Fibroblast of lung (primary cell): ENCODE measurements at regions not wholly inside any gene's neighbourhood (a gene's known extent, or its start where the extent isn't known, plus 50 kb on each side); places are given as distances from the start of the nearest gene placed in this dataset.
A peak's percentile ranks its signal among the peaks of the same experiment; 100 is the strongest.

ENCODE experiments used
- DNase-seq, 2 donors: peaks; one replicate each; pipeline versions ENCODE4 v3.0.0 to v3.0.0-alpha.2; 2010; ENCODE audit warnings: low read depth in 2 of 2
- H2AFZ ChIP-seq: 2 replicates; pipeline ENCODE4 v1.5.1; 2012; ENCODE audit warnings: low read length, control low read depth, inconsistent platforms
- H3K27ac ChIP-seq: 2 replicates; pipeline ENCODE4 v1.5.1; 2011; ENCODE audit warnings: low read length, control low read depth; ENCODE audit not compliant: insufficient read depth
- H3K27me3 ChIP-seq: 2 replicates; pipeline ENCODE4 v1.5.1; 2011; ENCODE audit warnings: mild to moderate bottlenecking, low read length; ENCODE audit not compliant: control insufficient read depth, insufficient read depth
- H3K36me3 ChIP-seq: 2 replicates; pipeline ENCODE4 v1.5.1; 2011; ENCODE audit warnings: low read length; ENCODE audit not compliant: control insufficient read depth, insufficient read depth
- H3K4me1 ChIP-seq: 2 replicates; pipeline ENCODE4 v1.5.1; 2011; ENCODE audit warnings: low read length; ENCODE audit not compliant: control insufficient read depth, insufficient read depth; ENCODE audit errors: extremely low read depth
- H3K4me2 ChIP-seq: 2 replicates; pipeline ENCODE4 v1.5.1; 2011; ENCODE audit warnings: low read length, control low read depth; ENCODE audit not compliant: insufficient read depth; ENCODE audit errors: extremely low read depth
- H3K4me3 ChIP-seq, 4 experiments: fragments of 200-600 bp in 1 of 4; sonication (generic) in 1 of 4; replicated peaks in 1 of 4; 2 replicates each; pipeline ENCODE4 v1.5.1; 2011 to 2016; ENCODE audit warnings: low read length in 4 of 4, low read depth in 3 of 4, mild to moderate bottlenecking in 3 of 4, control low read depth in 2 of 4, inconsistent platforms in 1 of 4, mixed read lengths in 1 of 4; ENCODE audit not compliant: insufficient read depth in 1 of 4; ENCODE audit errors: control extremely low read depth in 1 of 4
- H3K79me2 ChIP-seq: 2 replicates; pipeline ENCODE4 v1.5.1; 2012; ENCODE audit warnings: mild to moderate bottlenecking, low read length, inconsistent platforms; ENCODE audit not compliant: control insufficient read depth, insufficient read depth
- H3K9ac ChIP-seq: 2 replicates; pipeline ENCODE4 v1.5.1; 2011; ENCODE audit warnings: mild to moderate bottlenecking, low read length, control low read depth; ENCODE audit not compliant: insufficient read depth
- H3K9me3 ChIP-seq: 2 replicates; pipeline ENCODE4 v1.5.1; 2012; ENCODE audit warnings: low read depth, low read length; ENCODE audit not compliant: control insufficient read depth, insufficient read depth
- H4K20me1 ChIP-seq: 2 replicates; pipeline ENCODE4 v1.5.1; 2011; ENCODE audit warnings: low read length; ENCODE audit not compliant: control insufficient read depth, insufficient read depth; ENCODE audit errors: extremely low read depth
- EZH2 ChIP-seq: IDR thresholded peaks from 2 replicates; pipeline ENCODE4 v1.5.1; 2012; ENCODE audit warnings: low read length, control low read depth, mild to moderate bottlenecking; ENCODE audit errors: missing control alignments
- TF ChIP-seq, protein P1 (sequence below), 2 donors: IDR thresholded peaks in 1 of 2; conservative IDR thresholded peaks in 1 of 2; 1 replicate in 1 of 2; 2 replicates in 1 of 2; pipeline ENCODE4 v1.5.1; 2011 to 2012; ENCODE audit warnings: low read length in 2 of 2, control low read depth in 1 of 2, inconsistent platforms in 1 of 2, low read depth in 1 of 2, mild to moderate bottlenecking in 1 of 2

DNA sequence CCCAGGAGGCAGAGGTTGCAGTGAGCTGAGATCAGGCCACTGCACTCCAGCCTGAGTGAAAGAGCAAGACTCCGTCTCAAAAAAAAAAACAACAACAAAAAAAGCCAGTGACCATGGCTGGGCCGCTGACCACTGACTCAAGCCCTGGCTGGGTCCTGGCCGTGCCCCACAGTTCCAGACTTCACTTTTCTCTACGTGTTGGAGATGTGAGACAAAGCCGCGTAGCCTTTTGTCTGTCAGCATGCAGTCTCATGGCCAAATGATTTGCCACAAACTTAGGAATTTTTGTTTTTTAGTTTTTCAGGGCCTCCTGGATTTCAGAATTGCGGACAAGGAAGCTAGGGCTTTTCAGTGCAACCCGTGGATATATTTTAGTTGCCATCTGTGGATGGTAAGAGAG lies 89.3 kb upstream of the CIBAR2 start:
- Histone ChIP-seq H2AFZ (no peak overlapping the region), H4K20me1 (no peaks in the 10 kb centered on the region), H3K36me3 (no peaks in the 10 kb centered on the region), H3K4me2 (no peak overlapping the region), H3K4me3 (no peak overlapping the region), H3K79me2 (peaks cover 17% of the 10 kb centered on the region), H3K4me1 (peaks cover 31% of the 10 kb centered on the region), H3K9me3 (no peaks in the 10 kb centered on the region), H3K27ac (peak overlapping the region; percentile 87), H3K27me3 (no peaks in the 10 kb centered on the region), H3K9ac (no peak overlapping the region)
- DNase-seq: peak in 1 of 2 donors; percentile 66
- TF ChIP-seq EZH2: no peak
- TF ChIP-seq, protein P1, sequence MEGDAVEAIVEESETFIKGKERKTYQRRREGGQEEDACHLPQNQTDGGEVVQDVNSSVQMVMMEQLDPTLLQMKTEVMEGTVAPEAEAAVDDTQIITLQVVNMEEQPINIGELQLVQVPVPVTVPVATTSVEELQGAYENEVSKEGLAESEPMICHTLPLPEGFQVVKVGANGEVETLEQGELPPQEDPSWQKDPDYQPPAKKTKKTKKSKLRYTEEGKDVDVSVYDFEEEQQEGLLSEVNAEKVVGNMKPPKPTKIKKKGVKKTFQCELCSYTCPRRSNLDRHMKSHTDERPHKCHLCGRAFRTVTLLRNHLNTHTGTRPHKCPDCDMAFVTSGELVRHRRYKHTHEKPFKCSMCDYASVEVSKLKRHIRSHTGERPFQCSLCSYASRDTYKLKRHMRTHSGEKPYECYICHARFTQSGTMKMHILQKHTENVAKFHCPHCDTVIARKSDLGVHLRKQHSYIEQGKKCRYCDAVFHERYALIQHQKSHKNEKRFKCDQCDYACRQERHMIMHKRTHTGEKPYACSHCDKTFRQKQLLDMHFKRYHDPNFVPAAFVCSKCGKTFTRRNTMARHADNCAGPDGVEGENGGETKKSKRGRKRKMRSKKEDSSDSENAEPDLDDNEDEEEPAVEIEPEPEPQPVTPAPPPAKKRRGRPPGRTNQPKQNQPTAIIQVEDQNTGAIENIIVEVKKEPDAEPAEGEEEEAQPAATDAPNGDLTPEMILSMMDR (conservative IDR thresholded peaks at IDR 0.05 in 1 of 2, IDR thresholded peaks at IDR 0.05 in 1 of 2; ENCODE audit: low read depth in 1 of 2, low read length in 2 of 2): no peak

DNA sequence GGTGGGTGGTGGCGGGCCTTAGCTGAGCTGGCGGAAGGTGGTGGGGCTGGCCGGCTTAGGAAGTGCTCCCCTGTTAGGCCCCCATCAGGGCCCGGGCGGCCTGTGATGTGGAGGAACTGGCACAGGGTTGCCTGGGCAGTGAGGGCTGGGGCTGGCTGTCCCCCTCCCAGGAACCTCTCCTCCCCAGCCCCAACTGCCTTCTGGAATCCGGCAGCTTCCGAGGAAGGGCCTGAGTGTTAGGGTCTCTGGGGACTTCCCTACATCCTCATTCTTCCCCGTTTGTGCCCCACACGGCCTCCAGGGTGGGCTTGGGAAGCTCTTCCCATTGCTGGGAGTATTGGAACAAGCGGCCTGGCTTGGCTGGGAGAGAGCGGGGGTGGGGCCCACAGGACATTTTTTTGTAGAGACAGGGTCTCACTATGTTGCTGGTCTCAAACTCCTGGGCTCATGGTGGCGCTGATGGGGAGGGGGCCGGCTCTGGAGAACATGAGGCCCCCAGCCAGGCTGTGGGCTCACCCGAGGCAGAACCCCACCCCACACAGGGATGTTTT lies 89.9 kb upstream of the CIBAR2 start:
- no peaks in the 10 kb centered on the region for H4K20me1 ChIP-seq
- no peak overlapping the region for H2AFZ ChIP-seq
- H3K4me1 ChIP-seq: peaks cover 35% of the 10 kb centered on the region
- no peaks in the 10 kb centered on the region for H3K9me3 ChIP-seq
- H3K36me3 ChIP-seq: no peaks in the 10 kb centered on the region
- peak overlapping the region; percentile 71 for H3K9ac ChIP-seq
- peaks cover 17% of the 10 kb centered on the region for H3K79me2 ChIP-seq
- no peak for DNase-seq
- H3K4me2 ChIP-seq: peak overlapping the region; percentile 15
- no peaks in the 10 kb centered on the region for H3K27me3 ChIP-seq
- no peak overlapping the region for H3K4me3 ChIP-seq
- TF ChIP-seq, protein P1 (conservative IDR thresholded peaks at IDR 0.05 in 1 of 2, IDR thresholded peaks at IDR 0.05 in 1 of 2; ENCODE audit: low read depth in 1 of 2, low read length in 2 of 2): no peak
- TF ChIP-seq EZH2: no peak
- peak overlapping the region; percentile 87 for H3K27ac ChIP-seq

- H3K4me3 ChIP-seq: no peak overlapping the region
- H2AFZ ChIP-seq: no peak overlapping the region
- peak overlapping the region; percentile 71 for H3K9ac ChIP-seq
- H3K27ac ChIP-seq: peak overlapping the region; percentile 87
- H4K20me1 ChIP-seq: no peaks in the 10 kb centered on the region
- no peaks in the 10 kb centered on the region for H3K9me3 ChIP-seq
- peak overlapping the region; percentile 15 for H3K4me2 ChIP-seq
- peaks cover 14% of the 10 kb centered on the region for H3K79me2 ChIP-seq
- H3K36me3 ChIP-seq: no peaks in the 10 kb centered on the region
- H3K4me1 ChIP-seq: peaks cover 41% of the 10 kb centered on the region
- DNase-seq: peak; percentile 94 to 98
- H3K27me3 ChIP-seq: no peaks in the 10 kb centered on the region
- TF ChIP-seq, protein P1 (conservative IDR thresholded peaks at IDR 0.05 in 1 of 2, IDR thresholded peaks at IDR 0.05 in 1 of 2; ENCODE audit: low read depth in 1 of 2, low read length in 2 of 2): no peak
- TF ChIP-seq EZH2: no peak
Measured at GRCh38 chr16:85202631-85203461, 90.6 kb upstream of the CIBAR2 start.
